B cell (primary cell): ENCODE measurements at regions not wholly inside any gene's neighbourhood (a gene's known extent, or its start where the extent isn't known, plus 50 kb on each side); places are given as distances from the start of the nearest gene placed in this dataset.
"Not testable (repeated sequence)": the region's sequence is repeated elsewhere in the genome, so short reads cannot be mapped to it uniquely, and the experiment has no call there.

Source experiments
- CTCF ChIP-seq: fragments of 200-600 bp; IDR thresholded peaks from one replicate; pipeline ENCODE4 v1.8.0; 2022; ENCODE audit warnings: antibody characterized with exemption, mild to moderate bottlenecking
- EZH2 ChIP-seq: IDR thresholded peaks from 2 replicates; pipeline ENCODE4 v1.6.1; 2012; ENCODE audit warnings: borderline replicate concordance, low read depth, mild to moderate bottlenecking, moderate library complexity, low read length; ENCODE audit not compliant: insufficient read depth, poor library complexity, severe bottlenecking

DNA sequence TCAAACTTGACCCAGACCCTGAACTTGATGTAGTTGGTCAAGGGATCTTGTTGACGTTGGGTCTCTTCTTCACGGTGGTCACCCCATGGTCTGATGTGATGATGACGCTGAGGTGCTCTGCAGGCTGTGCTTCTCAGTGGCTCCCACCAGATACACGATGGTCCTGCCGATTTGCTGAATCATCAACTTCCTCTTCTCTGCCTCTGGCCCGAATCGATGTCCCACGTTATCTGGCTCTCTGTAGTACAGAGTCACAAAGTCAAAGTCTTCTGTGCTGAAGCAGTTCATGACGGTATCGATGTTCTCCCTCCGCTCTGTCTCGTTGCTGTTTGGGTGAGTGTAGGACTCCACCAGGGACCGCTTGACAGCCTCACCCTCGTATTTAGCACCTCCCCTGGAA lies 58.5 kb upstream of the ZNF195 start:
- TF ChIP-seq CTCF, EZH2: not testable (repeated sequence)
